ENCODE measurements at regions not wholly inside any gene's neighbourhood (a gene's known extent, or its start where the extent isn't known, plus 50 kb on each side); places are given as distances from the start of the nearest gene placed in this dataset.

GRCh38 chr6:139979021-139979725 lies 604.7 kb upstream of the CITED2 start:
- no peak for DNase-seq (ENCODE audit: low spot score)
- in situ Hi-C loops (cut with MboI; ENCODE audit: low pct_unique_long_range_greater_than_20kb, low sequenced_read_pairs, unreplicated experiment): no loop called here
- TF ChIP-seq CTCF (IDR thresholded peaks at IDR 0.05; ENCODE audit: extremely low read depth, insufficient read depth, missing control alignments): no peak

- no peak for DNase-seq (ENCODE audit: low spot score)
- in situ Hi-C loops (cut with MboI; ENCODE audit: low pct_unique_long_range_greater_than_20kb, low sequenced_read_pairs, unreplicated experiment): no loop called here
- no peak for TF ChIP-seq CTCF (IDR thresholded peaks at IDR 0.05; ENCODE audit: extremely low read depth, insufficient read depth, missing control alignments)
Measured at GRCh38 chr6:139977887-139978332, 603.5 kb upstream of the CITED2 start.

- no peak for TF ChIP-seq CTCF (IDR thresholded peaks at IDR 0.05; ENCODE audit: extremely low read depth, insufficient read depth, missing control alignments)
- DNase-seq (ENCODE audit: low spot score): no peak
- in situ Hi-C loops (cut with MboI; ENCODE audit: low pct_unique_long_range_greater_than_20kb, low sequenced_read_pairs, unreplicated experiment): no loop called here
Measured at GRCh38 chr6:139973669-139974344, 599.4 kb upstream of the CITED2 start.

GRCh38 chr6:139972116-139972515 lies 597.7 kb upstream of the CITED2 start:
- no peak for DNase-seq (ENCODE audit: low spot score)
- in situ Hi-C loops (cut with MboI; ENCODE audit: low pct_unique_long_range_greater_than_20kb, low sequenced_read_pairs, unreplicated experiment): no loop called here
- no peak for TF ChIP-seq CTCF (IDR thresholded peaks at IDR 0.05; ENCODE audit: extremely low read depth, insufficient read depth, missing control alignments)

GRCh38 chr6:139970591-139970991 lies 596.1 kb upstream of the CITED2 start:
- in situ Hi-C loops (cut with MboI; ENCODE audit: low pct_unique_long_range_greater_than_20kb, low sequenced_read_pairs, unreplicated experiment): no loop called here
- DNase-seq (ENCODE audit: low spot score): no peak
- no peak for TF ChIP-seq CTCF (IDR thresholded peaks at IDR 0.05; ENCODE audit: extremely low read depth, insufficient read depth, missing control alignments)

- no peak for TF ChIP-seq CTCF (IDR thresholded peaks at IDR 0.05; ENCODE audit: extremely low read depth, insufficient read depth, missing control alignments)
- no peak for DNase-seq (ENCODE audit: low spot score)
- in situ Hi-C loops (cut with MboI; ENCODE audit: low pct_unique_long_range_greater_than_20kb, low sequenced_read_pairs, unreplicated experiment): no loop called here
Measured at GRCh38 chr6:139967497-139967896, 593.0 kb upstream of the CITED2 start.
